GM19455 (cell line): ENCODE measurements at regions not wholly inside any gene's neighbourhood (a gene's known extent, or its start where the extent isn't known, plus 50 kb on each side); places are given as distances from the start of the nearest gene placed in this dataset.
"Not testable (repeated sequence)": the region's sequence is repeated elsewhere in the genome, so short reads cannot be mapped to it uniquely, and the experiment has no call there.

Experiments used
- ATAC-seq: cut with Tn5 transposase; IDR thresholded peaks from one replicate; pipeline ENCODE4 v1.9.1; 2021; ENCODE audit not compliant: unreplicated experiment

- ATAC-seq, result no peak
Observed at GRCh38 chr16:79988089-79988488, 387.6 kb upstream of the MAF start.

- ATAC-seq, result no peak
Observed at GRCh38 chr16:79986352-79986751, 385.8 kb upstream of the MAF start.

GRCh38 chr16:79985606-79986005, 385.1 kb upstream of the MAF start:
- no peak for ATAC-seq

GRCh38 chr16:79984149-79984548, 383.6 kb upstream of the MAF start:
- not testable (repeated sequence) for ATAC-seq

GRCh38 chr16:79982862-79983261, 382.3 kb upstream of the MAF start:
- ATAC-seq, result no peak

- ATAC-seq, result no peak
Observed at GRCh38 chr16:79982361-79982760, 381.8 kb upstream of the MAF start.

GRCh38 chr16:79981814-79982213, 381.3 kb upstream of the MAF start:
- ATAC-seq, result no peak

GRCh38 chr16:79980650-79981521, 380.3 kb upstream of the MAF start:
- ATAC-seq, result no peak

- no peak for ATAC-seq
Observed at GRCh38 chr16:79977940-79978836, 377.7 kb upstream of the MAF start.

- no peak for ATAC-seq
Observed at GRCh38 chr16:79973320-79973719, 372.8 kb upstream of the MAF start.

- no peak for ATAC-seq
Observed at GRCh38 chr16:79972053-79972704, 371.6 kb upstream of the MAF start.

GRCh38 chr16:79971237-79971572, 370.7 kb upstream of the MAF start:
- ATAC-seq, result no peak

GRCh38 chr16:79970551-79971236, 370.2 kb upstream of the MAF start:
- no peak for ATAC-seq

GRCh38 chr16:79970087-79970486, 369.6 kb upstream of the MAF start:
- ATAC-seq, result no peak

- ATAC-seq, result no peak
Observed at GRCh38 chr16:79969458-79969857, 368.9 kb upstream of the MAF start.

- ATAC-seq, result no peak
Observed at GRCh38 chr16:79966226-79966625, 365.7 kb upstream of the MAF start.

- ATAC-seq, result no peak
Observed at GRCh38 chr16:79965718-79966117, 365.2 kb upstream of the MAF start.

GRCh38 chr16:79964104-79964503, 363.6 kb upstream of the MAF start:
- ATAC-seq, result no peak

- ATAC-seq, result no peak
Observed at GRCh38 chr16:79962962-79963361, 362.4 kb upstream of the MAF start.

- no peak for ATAC-seq
Observed at GRCh38 chr16:79959226-79959625, 358.7 kb upstream of the MAF start.
